ENCODE measurements at regions not wholly inside any gene's neighbourhood (a gene's known extent, or its start where the extent isn't known, plus 50 kb on each side); places are given as distances from the start of the nearest gene placed in this dataset.
"Not testable (repeated sequence)": the region's sequence is repeated elsewhere in the genome, so short reads cannot be mapped to it uniquely, and the experiment has no call there.

- no peak for DNase-seq (ENCODE audit: low read depth in 4 of 4, low spot score in 2 of 4)
Observed at GRCh38 chrX:40938423-40938822, 146.8 kb upstream of the USP9X start.

GRCh38 chrX:40943093-40943641, 142.1 kb upstream of the USP9X start:
- DNase-seq (ENCODE audit: low read depth in 4 of 4, low spot score in 2 of 4), result no peak

- no peak for DNase-seq (ENCODE audit: low read depth in 4 of 4, low spot score in 2 of 4)
Observed at GRCh38 chrX:40945361-40945713, 139.9 kb upstream of the USP9X start.

DNA sequence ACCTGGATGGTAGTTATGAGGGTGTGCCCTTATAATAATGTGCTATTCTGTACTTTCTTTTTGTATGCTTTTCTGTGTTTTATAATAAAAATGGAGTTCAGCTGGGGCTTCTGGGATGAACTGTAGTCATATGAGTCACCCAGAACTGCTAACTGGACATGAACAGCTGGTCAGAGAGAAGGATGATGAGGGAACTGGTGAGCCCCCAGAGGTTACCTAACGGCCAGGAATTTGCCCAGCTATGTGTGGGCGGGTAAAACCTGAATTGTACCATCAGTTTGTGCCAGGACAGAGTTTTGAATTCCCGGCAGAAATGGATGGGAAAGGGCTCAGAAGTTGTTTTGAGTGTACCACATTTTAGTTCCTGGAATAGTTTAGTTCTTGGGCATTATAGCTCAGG, 138.0 kb upstream of the USP9X start:
- no peak for DNase-seq (ENCODE audit: low read depth in 4 of 4, low spot score in 2 of 4)

- no peak for DNase-seq (ENCODE audit: low read depth in 4 of 4, low spot score in 2 of 4)
Observed at GRCh38 chrX:40949071-40949470, 136.2 kb upstream of the USP9X start.

- no peak for DNase-seq (ENCODE audit: low read depth in 4 of 4, low spot score in 2 of 4)
Observed at GRCh38 chrX:40950546-40950945, 134.7 kb upstream of the USP9X start.

DNA sequence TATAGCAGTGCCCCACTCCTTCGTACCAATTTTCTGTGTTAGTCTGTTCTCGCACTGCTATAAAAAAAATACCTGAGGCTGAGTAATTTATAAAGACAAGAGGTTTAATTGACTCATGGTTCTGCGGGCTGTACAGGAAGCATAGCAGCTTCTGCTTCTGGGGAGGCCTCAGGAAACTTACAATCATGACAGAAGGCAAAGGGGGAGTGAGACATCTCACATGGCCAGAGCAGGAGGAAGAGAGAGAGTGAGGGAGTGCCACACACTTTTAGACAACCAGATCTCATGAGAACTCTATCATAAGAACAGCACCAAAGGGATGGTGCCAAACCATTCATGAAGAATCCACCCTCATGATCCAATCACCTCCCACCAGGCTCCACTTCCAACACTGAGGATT, 133.8 kb upstream of the USP9X start:
- DNase-seq (ENCODE audit: low read depth in 4 of 4, low spot score in 2 of 4), result not testable (repeated sequence)

- no peak for DNase-seq (ENCODE audit: low read depth in 4 of 4, low spot score in 2 of 4)
Observed at GRCh38 chrX:40952855-40953254, 132.4 kb upstream of the USP9X start.

DNA sequence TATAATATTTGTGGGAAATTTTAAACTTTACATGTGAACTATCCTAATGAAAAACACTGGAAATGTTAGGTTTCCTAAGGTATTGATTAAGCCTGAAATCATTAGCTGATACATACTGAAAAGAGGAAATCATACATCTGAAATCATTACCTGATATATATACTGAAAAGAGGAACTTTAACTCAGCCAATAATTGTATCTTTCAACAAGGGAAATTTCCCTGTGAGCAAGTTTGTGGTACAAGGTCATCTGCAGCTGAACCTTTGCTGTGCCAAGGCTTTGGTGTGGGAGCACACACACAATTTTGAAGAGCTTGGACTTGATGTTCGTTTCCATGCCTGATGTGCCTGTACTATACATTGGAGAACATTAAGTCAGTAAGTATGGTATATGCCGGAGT, 131.9 kb upstream of the USP9X start:
- no peak for DNase-seq (ENCODE audit: low read depth in 4 of 4, low spot score in 2 of 4)

DNA sequence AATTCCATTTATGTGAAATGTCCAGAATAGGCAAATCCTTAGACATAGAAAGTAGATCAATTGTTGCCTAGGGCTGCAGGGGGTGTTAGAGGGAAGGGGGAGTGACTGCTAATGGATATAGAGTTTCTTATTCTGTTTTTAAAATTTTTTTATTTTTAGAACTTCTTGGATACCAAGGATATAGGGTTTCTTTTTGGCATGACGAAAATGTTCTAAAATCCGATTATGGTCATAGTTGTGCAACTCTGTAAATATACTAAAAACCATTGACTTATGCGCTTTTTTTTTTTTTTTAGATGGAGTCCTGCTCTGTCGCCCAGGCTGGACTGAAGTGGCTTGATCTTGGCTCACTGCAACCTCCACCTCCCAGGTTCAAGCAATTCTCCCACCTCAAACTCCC, 125.2 kb upstream of the USP9X start:
- DNase-seq (ENCODE audit: low read depth in 4 of 4, low spot score in 2 of 4), result no peak

GRCh38 chrX:40962793-40963407, 122.3 kb upstream of the USP9X start:
- no peak for DNase-seq (ENCODE audit: low read depth in 4 of 4, low spot score in 2 of 4)

GRCh38 chrX:40964008-40964407, 121.2 kb upstream of the USP9X start:
- DNase-seq (ENCODE audit: low read depth in 4 of 4, low spot score in 2 of 4), result no peak

GRCh38 chrX:40964633-40965586, 120.3 kb upstream of the USP9X start:
- no peak for DNase-seq (ENCODE audit: low read depth in 4 of 4, low spot score in 2 of 4)

DNA sequence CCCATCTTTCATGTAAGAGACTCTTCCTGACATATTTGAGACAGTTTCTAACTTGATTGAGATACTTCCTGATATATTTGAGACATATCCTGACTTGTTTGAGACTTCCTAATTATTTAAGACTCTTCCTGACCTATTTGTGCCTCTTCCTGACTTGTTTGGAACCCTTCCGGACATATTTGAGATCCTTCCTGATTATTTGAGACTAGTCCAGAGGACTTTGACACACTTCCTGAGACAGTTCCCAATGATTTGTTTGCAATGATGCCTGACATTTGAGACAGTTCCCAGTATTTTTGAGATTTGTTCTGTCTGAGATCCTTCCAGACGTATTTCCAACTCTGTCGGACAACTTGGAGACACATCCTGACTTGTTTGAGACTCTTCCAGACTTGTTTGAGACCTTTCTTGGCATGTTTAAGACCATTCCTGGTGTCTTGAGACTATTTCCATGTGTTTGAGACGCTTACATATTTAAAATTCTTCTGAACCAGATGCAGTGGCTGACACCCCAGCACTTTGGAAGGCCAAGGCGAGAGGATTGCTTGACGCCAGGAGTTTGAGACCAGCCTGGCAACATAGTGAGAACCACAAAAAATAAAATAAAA, 118.9 kb upstream of the USP9X start:
- DNase-seq (ENCODE audit: low read depth in 4 of 4, low spot score in 2 of 4), result no peak

- no peak for DNase-seq (ENCODE audit: low read depth in 4 of 4, low spot score in 2 of 4)
Observed at GRCh38 chrX:40968180-40968579, 117.1 kb upstream of the USP9X start.

DNA sequence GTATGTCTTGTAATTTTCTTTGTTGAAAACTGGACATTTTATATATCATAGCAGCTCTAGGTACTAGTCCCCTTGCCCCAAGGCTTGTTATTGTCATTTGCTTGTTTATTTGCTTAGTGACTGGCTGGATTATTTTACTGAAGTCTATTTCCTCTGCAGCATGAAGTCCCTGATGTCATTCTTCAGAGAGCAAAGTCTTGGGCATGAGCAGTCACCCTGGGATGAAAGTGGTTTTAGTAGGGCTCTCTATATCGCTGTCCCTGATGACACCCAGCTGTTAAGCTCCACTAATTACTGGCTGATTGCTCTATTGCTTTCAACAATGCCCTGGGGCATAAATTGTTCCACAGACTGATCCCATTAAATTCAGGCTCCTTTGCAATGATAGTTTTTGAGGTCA, 113.5 kb upstream of the USP9X start:
- no peak for DNase-seq (ENCODE audit: low read depth in 4 of 4, low spot score in 2 of 4)

GRCh38 chrX:40973619-40974018, 111.6 kb upstream of the USP9X start:
- DNase-seq (ENCODE audit: low read depth in 4 of 4, low spot score in 2 of 4), result no peak

DNA sequence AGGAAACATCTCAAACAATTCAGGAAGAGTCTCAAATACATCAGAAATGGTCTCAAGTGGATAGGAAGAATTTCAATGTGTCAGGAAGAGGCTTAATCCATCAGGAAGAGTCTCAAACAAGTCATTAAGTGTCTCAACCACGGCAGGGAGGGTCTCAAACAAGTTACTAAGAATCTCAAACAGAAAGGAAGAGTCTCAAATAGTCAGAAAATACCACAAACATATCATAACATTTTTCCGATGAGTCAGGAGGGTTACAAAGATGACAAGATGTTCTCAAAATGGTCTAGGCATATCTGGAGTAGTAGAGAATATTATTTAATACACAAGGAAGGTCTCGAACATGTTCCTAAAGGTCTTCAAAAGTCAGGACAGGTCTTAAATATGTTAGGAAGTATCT, 109.3 kb upstream of the USP9X start:
- no peak for DNase-seq (ENCODE audit: low read depth in 4 of 4, low spot score in 2 of 4)

GRCh38 chrX:40976981-40977380, 108.3 kb upstream of the USP9X start:
- no peak for DNase-seq (ENCODE audit: low read depth in 4 of 4, low spot score in 2 of 4)

GRCh38 chrX:40984962-40985361, 100.3 kb upstream of the USP9X start:
- no peak for DNase-seq (ENCODE audit: low read depth in 4 of 4, low spot score in 2 of 4)

- no peak for DNase-seq (ENCODE audit: low read depth in 4 of 4, low spot score in 2 of 4)
Observed at GRCh38 chrX:40987413-40987812, 97.8 kb upstream of the USP9X start.

GRCh38 chrX:40988100-40988499, 97.1 kb upstream of the USP9X start:
- DNase-seq (ENCODE audit: low read depth in 4 of 4, low spot score in 2 of 4), result no peak
